ENCODE measurements at regions not wholly inside any gene's neighbourhood (a gene's known extent, or its start where the extent isn't known, plus 50 kb on each side); places are given as distances from the start of the nearest gene placed in this dataset.

GRCh38 chr12:111174961-111175345 lies 193.9 kb downstream of the PHETA1 start:
- DNase-seq (ENCODE audit: low spot score), result no peak

- no peak for DNase-seq (ENCODE audit: low spot score)
Observed at GRCh38 chr12:111174251-111174960, 194.5 kb downstream of the PHETA1 start.

- no peak for DNase-seq (ENCODE audit: low spot score)
Observed at GRCh38 chr12:111173836-111174235, 195.1 kb downstream of the PHETA1 start.

- DNase-seq (ENCODE audit: low spot score), result no peak
Observed at GRCh38 chr12:111173391-111173790, 195.5 kb downstream of the PHETA1 start.

- no peak for DNase-seq (ENCODE audit: low spot score)
Observed at GRCh38 chr12:111172786-111173185, 196.1 kb downstream of the PHETA1 start.

GRCh38 chr12:111171832-111172231 lies 197.1 kb downstream of the PHETA1 start:
- DNase-seq (ENCODE audit: low spot score), result no peak

GRCh38 chr12:111171345-111171744 lies 197.6 kb downstream of the PHETA1 start:
- no peak for DNase-seq (ENCODE audit: low spot score)

- no peak for DNase-seq (ENCODE audit: low spot score)
Observed at GRCh38 chr12:111170543-111170942, 198.4 kb downstream of the PHETA1 start.

- no peak for DNase-seq (ENCODE audit: low spot score)
Observed at GRCh38 chr12:111169456-111169855, 199.4 kb downstream of the PHETA1 start.

GRCh38 chr12:111169032-111169431 lies 199.9 kb downstream of the PHETA1 start:
- no peak for DNase-seq (ENCODE audit: low spot score)

GRCh38 chr12:111168009-111168900 lies 200.6 kb downstream of the PHETA1 start:
- no peak for DNase-seq (ENCODE audit: low spot score)

- no peak for DNase-seq (ENCODE audit: low spot score)
Observed at GRCh38 chr12:111166779-111167540, 201.9 kb downstream of the PHETA1 start.

GRCh38 chr12:111164833-111165525 lies 203.9 kb downstream of the PHETA1 start:
- DNase-seq (ENCODE audit: low spot score), result no peak

- no peak for DNase-seq (ENCODE audit: low spot score)
Observed at GRCh38 chr12:111163422-111163821, 205.5 kb downstream of the PHETA1 start.

GRCh38 chr12:111161898-111162297 lies 207.0 kb downstream of the PHETA1 start:
- no peak for DNase-seq (ENCODE audit: low spot score)

GRCh38 chr12:111160350-111161241 lies 208.3 kb downstream of the PHETA1 start:
- no peak for DNase-seq (ENCODE audit: low spot score)

- no peak for DNase-seq (ENCODE audit: low spot score)
Observed at GRCh38 chr12:111158992-111159391, 209.9 kb downstream of the PHETA1 start.

- DNase-seq (ENCODE audit: low spot score), result no peak
Observed at GRCh38 chr12:111157486-111157885, 211.4 kb downstream of the PHETA1 start.

GRCh38 chr12:111156304-111156703 lies 212.6 kb downstream of the PHETA1 start:
- DNase-seq (ENCODE audit: low spot score), result no peak

- DNase-seq (ENCODE audit: low spot score), result no peak
Observed at GRCh38 chr12:111155521-111155920, 213.4 kb downstream of the PHETA1 start.

GRCh38 chr12:111155020-111155419 lies 213.9 kb downstream of the PHETA1 start:
- DNase-seq (ENCODE audit: low spot score), result no peak

All from hepatic stellate cell (primary cell).